ENCODE measurements at regions not wholly inside any gene's neighbourhood (a gene's known extent, or its start where the extent isn't known, plus 50 kb on each side); places are given as distances from the start of the nearest gene placed in this dataset.

DNA sequence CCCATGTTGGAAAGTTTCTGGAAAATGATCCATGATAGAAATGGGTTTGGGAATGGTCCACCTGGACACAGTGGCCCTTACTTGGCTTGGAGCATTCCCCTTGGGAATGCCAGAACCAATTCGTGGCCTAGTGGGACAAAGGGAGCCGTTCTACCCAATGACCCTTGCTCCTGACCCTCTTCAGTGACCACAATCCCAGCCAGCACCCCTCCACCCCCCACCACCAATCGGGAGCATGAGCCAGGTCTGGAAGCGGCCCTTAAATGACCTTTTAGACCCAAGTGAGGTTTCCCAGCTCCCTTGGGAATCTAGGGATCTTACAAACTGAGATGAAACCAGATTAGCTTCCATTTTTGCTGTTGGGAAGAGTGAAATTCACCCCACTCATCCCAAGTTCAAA, 51.3 kb upstream of the CDON start:
- H3K27ac ChIP-seq (ENCODE audit: low read length), result no peak overlapping the region
- no peaks in the 10 kb centered on the region for H3K27me3 ChIP-seq (ENCODE audit: insufficient read depth, low read length, poor library complexity)
- DNase-seq, result no peak
- no peaks in the 10 kb centered on the region for H3K79me2 ChIP-seq (ENCODE audit: insufficient read depth, low read length)
- ATAC-seq (ENCODE audit: insufficient read depth, low read depth), result no peak
- no peaks in the 10 kb centered on the region for H3K4me1 ChIP-seq (ENCODE audit: insufficient read depth, low read length)
- H3K4me2 ChIP-seq (ENCODE audit: insufficient read depth, low read length), result no peak overlapping the region
- H3K9me3 ChIP-seq (ENCODE audit: insufficient read depth, low read length, severe bottlenecking), result no peaks in the 10 kb centered on the region
- no peak overlapping the region for H3K4me3 ChIP-seq (ENCODE audit: low read depth in 1 of 2, low read length in 2 of 2)
- TF ChIP-seq, protein P1, sequence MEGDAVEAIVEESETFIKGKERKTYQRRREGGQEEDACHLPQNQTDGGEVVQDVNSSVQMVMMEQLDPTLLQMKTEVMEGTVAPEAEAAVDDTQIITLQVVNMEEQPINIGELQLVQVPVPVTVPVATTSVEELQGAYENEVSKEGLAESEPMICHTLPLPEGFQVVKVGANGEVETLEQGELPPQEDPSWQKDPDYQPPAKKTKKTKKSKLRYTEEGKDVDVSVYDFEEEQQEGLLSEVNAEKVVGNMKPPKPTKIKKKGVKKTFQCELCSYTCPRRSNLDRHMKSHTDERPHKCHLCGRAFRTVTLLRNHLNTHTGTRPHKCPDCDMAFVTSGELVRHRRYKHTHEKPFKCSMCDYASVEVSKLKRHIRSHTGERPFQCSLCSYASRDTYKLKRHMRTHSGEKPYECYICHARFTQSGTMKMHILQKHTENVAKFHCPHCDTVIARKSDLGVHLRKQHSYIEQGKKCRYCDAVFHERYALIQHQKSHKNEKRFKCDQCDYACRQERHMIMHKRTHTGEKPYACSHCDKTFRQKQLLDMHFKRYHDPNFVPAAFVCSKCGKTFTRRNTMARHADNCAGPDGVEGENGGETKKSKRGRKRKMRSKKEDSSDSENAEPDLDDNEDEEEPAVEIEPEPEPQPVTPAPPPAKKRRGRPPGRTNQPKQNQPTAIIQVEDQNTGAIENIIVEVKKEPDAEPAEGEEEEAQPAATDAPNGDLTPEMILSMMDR (IDR thresholded peaks at IDR 0.05; ENCODE audit: borderline replicate concordance, extremely low read depth, low read length, poor library complexity, severe bottlenecking), result no peak
- no peak for TF ChIP-seq EZH2 (IDR thresholded peaks at IDR 0.05; ENCODE audit: borderline replicate concordance, low read depth, low read length, severe bottlenecking)
- no peaks in the 10 kb centered on the region for H4K20me1 ChIP-seq (ENCODE audit: insufficient read depth, low read length)
- H3K36me3 ChIP-seq (ENCODE audit: insufficient read depth, low read length), result no peaks in the 10 kb centered on the region
- no peak overlapping the region for H3K9ac ChIP-seq (ENCODE audit: low read depth, low read length)
- H2AFZ ChIP-seq (ENCODE audit: low read depth, low read length), result no peak overlapping the region

DNA sequence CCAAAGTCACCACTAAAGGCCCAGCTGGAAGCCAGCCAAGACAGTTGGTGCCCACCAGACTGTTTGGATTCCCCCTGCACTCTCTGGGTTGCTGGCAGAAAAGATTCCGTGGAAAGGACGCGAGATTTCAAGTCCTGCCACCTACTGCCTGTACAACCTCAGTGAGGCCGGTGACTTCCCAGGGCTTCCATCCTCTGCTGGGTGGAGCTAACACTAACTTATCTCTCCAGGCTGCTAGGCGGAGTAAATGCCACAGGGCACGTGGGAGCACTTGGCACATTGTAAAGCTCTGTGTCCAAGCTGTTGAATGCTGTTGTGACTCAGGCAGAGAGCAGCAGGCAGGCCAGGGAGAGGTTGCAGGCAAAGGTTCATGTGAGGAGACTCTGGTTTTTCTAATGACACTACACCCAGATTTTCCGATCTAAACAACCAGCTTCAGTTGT, 50.9 kb upstream of the CDON start:
- TF ChIP-seq EZH2 (IDR thresholded peaks at IDR 0.05; ENCODE audit: borderline replicate concordance, low read depth, low read length, severe bottlenecking), result no peak
- TF ChIP-seq, protein P1 (IDR thresholded peaks at IDR 0.05; ENCODE audit: borderline replicate concordance, extremely low read depth, low read length, poor library complexity, severe bottlenecking), result no peak
- Histone ChIP-seq H3K9ac (ENCODE audit: low read depth, low read length) (no peak overlapping the region), H2AFZ (ENCODE audit: low read depth, low read length) (no peak overlapping the region), H3K27me3 (ENCODE audit: insufficient read depth, low read length, poor library complexity) (no peaks in the 10 kb centered on the region), H3K27ac (ENCODE audit: low read length) (no peak overlapping the region), H3K36me3 (ENCODE audit: insufficient read depth, low read length) (no peaks in the 10 kb centered on the region), H4K20me1 (ENCODE audit: insufficient read depth, low read length) (no peaks in the 10 kb centered on the region), H3K4me1 (ENCODE audit: insufficient read depth, low read length) (no peaks in the 10 kb centered on the region), H3K4me2 (ENCODE audit: insufficient read depth, low read length) (no peak overlapping the region), H3K9me3 (ENCODE audit: insufficient read depth, low read length, severe bottlenecking) (no peaks in the 10 kb centered on the region), H3K79me2 (ENCODE audit: insufficient read depth, low read length) (no peaks in the 10 kb centered on the region), H3K4me3 (ENCODE audit: low read depth in 1 of 2, low read length in 2 of 2) (no peak overlapping the region)
- DNase-seq (no peak), ATAC-seq (ENCODE audit: insufficient read depth, low read depth) (no peak)

DNA sequence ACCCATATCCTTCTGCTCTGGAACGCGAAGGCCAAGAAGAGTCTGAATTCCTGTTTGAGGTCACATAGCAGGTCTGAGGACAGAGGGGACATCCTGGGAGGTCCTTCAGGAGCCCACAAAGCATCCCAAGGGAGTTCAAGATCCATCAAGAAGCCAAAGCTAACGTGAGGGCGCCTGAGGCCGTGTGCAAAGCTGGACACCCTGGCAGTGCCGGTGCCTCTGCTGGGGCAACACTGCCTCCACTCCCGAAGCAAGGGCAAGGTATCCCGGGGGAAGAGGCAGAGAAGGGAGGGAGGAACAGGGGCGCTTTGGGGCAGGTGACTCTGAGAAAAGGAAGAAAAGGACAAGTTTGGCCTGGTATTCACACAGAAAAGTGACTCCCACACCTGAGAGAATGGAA, 50.3 kb upstream of the CDON start:
- H3K4me2 ChIP-seq (ENCODE audit: insufficient read depth, low read length), result no peak overlapping the region
- H3K27ac ChIP-seq (ENCODE audit: low read length), result no peak overlapping the region
- H3K4me3 ChIP-seq (ENCODE audit: low read depth in 1 of 2, low read length in 2 of 2), result no peak overlapping the region
- no peaks in the 10 kb centered on the region for H3K27me3 ChIP-seq (ENCODE audit: insufficient read depth, low read length, poor library complexity)
- no peak overlapping the region for H3K9ac ChIP-seq (ENCODE audit: low read depth, low read length)
- TF ChIP-seq EZH2 (IDR thresholded peaks at IDR 0.05; ENCODE audit: borderline replicate concordance, low read depth, low read length, severe bottlenecking), result no peak
- TF ChIP-seq, protein P1 (IDR thresholded peaks at IDR 0.05; ENCODE audit: borderline replicate concordance, extremely low read depth, low read length, poor library complexity, severe bottlenecking), result no peak
- H4K20me1 ChIP-seq (ENCODE audit: insufficient read depth, low read length), result no peaks in the 10 kb centered on the region
- H3K4me1 ChIP-seq (ENCODE audit: insufficient read depth, low read length), result no peaks in the 10 kb centered on the region
- H3K36me3 ChIP-seq (ENCODE audit: insufficient read depth, low read length), result no peaks in the 10 kb centered on the region
- no peak overlapping the region for H2AFZ ChIP-seq (ENCODE audit: low read depth, low read length)
- no peaks in the 10 kb centered on the region for H3K9me3 ChIP-seq (ENCODE audit: insufficient read depth, low read length, severe bottlenecking)
- no peaks in the 10 kb centered on the region for H3K79me2 ChIP-seq (ENCODE audit: insufficient read depth, low read length)
- no peak for ATAC-seq (ENCODE audit: insufficient read depth, low read depth)
- no peak for DNase-seq

DNA sequence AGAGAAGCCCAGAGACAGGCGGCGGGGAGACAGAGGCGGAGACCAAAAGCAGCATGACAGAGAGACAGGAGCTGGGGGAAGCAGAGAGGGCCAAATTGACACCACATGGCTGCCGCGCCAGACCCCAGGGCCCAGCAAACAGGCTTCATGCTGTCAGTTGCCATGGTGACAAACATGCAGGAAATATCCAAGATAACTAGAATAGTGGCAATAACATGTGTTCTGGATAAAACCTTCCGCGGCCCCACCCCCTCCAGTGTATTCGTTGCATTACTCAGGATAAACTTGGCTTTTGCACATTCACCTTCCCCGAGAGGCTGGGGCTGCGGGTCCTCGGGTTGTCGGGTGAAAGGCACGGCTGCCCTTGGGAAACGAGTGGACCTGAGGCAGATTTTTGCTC, 49.9 kb upstream of the CDON start:
- no peaks in the 10 kb centered on the region for H4K20me1 ChIP-seq (ENCODE audit: insufficient read depth, low read length)
- no peak overlapping the region for H3K4me2 ChIP-seq (ENCODE audit: insufficient read depth, low read length)
- H3K27me3 ChIP-seq (ENCODE audit: insufficient read depth, low read length, poor library complexity), result no peaks in the 10 kb centered on the region
- no peak for TF ChIP-seq EZH2 (IDR thresholded peaks at IDR 0.05; ENCODE audit: borderline replicate concordance, low read depth, low read length, severe bottlenecking)
- TF ChIP-seq, protein P1 (IDR thresholded peaks at IDR 0.05; ENCODE audit: borderline replicate concordance, extremely low read depth, low read length, poor library complexity, severe bottlenecking), result no peak
- ATAC-seq (ENCODE audit: insufficient read depth, low read depth) (no peak), DNase-seq (no peak)
- H2AFZ ChIP-seq (ENCODE audit: low read depth, low read length), result no peak overlapping the region
- H3K4me3 ChIP-seq (ENCODE audit: low read depth in 1 of 2, low read length in 2 of 2), result no peak overlapping the region
- H3K27ac ChIP-seq (ENCODE audit: low read length), result no peak overlapping the region
- H3K36me3 ChIP-seq (ENCODE audit: insufficient read depth, low read length), result no peaks in the 10 kb centered on the region
- no peaks in the 10 kb centered on the region for H3K9me3 ChIP-seq (ENCODE audit: insufficient read depth, low read length, severe bottlenecking)
- H3K9ac ChIP-seq (ENCODE audit: low read depth, low read length), result no peak overlapping the region
- no peaks in the 10 kb centered on the region for H3K79me2 ChIP-seq (ENCODE audit: insufficient read depth, low read length)
- H3K4me1 ChIP-seq (ENCODE audit: insufficient read depth, low read length), result no peaks in the 10 kb centered on the region

Measured in DND-41 (cell line).